Skeletal muscle satellite cell (primary cell): ENCODE measurements at regions not wholly inside any gene's neighbourhood (a gene's known extent, or its start where the extent isn't known, plus 50 kb on each side); places are given as distances from the start of the nearest gene placed in this dataset.
"Not testable (repeated sequence)": the region's sequence is repeated elsewhere in the genome, so short reads cannot be mapped to it uniquely, and the experiment has no call there.

Experiments
- H3K27me3 ChIP-seq: 2 replicates; pipeline ENCODE4 v1.7.0; 2013; ENCODE audit warnings: low read length; ENCODE audit not compliant: control insufficient read depth, insufficient read depth
- H3K36me3 ChIP-seq: 2 replicates; pipeline ENCODE4 v1.7.0; 2013; ENCODE audit warnings: mild to moderate bottlenecking, control low read depth, low read length; ENCODE audit not compliant: insufficient read depth
- H3K4me1 ChIP-seq: 2 replicates; pipeline ENCODE4 v1.7.0; 2013; ENCODE audit warnings: low read length; ENCODE audit not compliant: control insufficient read depth, insufficient read depth
- H3K4me2 ChIP-seq: 2 replicates; pipeline ENCODE4 v1.7.0; 2013; ENCODE audit warnings: mild to moderate bottlenecking, low read length
- H3K4me3 ChIP-seq: 2 replicates; pipeline ENCODE4 v1.7.0; 2013; ENCODE audit warnings: low read length
- H3K9ac ChIP-seq: 2 replicates; pipeline ENCODE4 v1.7.0; 2013; ENCODE audit warnings: mild to moderate bottlenecking, low read depth, low read length, moderate library complexity
- H3K9me3 ChIP-seq: replicated peaks from 2 replicates; pipeline ENCODE4 v1.7.0; 2013; ENCODE audit warnings: mild to moderate bottlenecking, control low read depth, low read length

DNA sequence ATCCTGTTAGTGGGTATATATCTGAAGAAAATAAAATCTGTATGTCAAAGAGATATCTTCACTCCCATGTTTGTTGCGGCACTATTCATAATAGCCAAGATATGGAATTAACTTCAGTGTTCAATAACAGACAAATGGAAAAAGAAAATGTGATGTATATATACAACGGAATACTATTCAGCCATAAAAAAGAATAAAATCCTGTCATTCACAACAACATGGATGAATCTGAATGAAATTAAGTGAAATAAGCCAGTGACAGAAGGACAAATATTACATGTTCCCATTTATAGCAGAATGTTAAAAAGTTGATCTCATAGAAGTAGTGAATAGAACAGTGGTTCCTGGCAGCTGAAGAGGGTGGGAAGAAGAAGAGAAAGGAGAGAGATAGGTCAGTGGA lies 239.1 kb upstream of the RUNX1 start:
- peaks cover 8% of the 10 kb centered on the region for H3K4me1 ChIP-seq
- H3K27me3 ChIP-seq: no peaks in the 10 kb centered on the region
- peaks cover 4% of the 10 kb centered on the region for H3K9me3 ChIP-seq
- no peaks in the 10 kb centered on the region for H3K36me3 ChIP-seq
- no peak overlapping the region for H3K4me2 ChIP-seq
- H3K9ac ChIP-seq: no peak overlapping the region
- H3K4me3 ChIP-seq: no peak overlapping the region

- Histone ChIP-seq H3K9ac (no peak overlapping the region), H3K36me3 (no peaks in the 10 kb centered on the region), H3K27me3 (no peaks in the 10 kb centered on the region), H3K4me2 (no peak overlapping the region), H3K4me1 (peaks cover 11% of the 10 kb centered on the region), H3K4me3 (no peak overlapping the region), H3K9me3 (peaks cover 4% of the 10 kb centered on the region)
These were observed 235.1 kb upstream of the RUNX1 start for GRCh38 chr21:35284199-35284598.

DNA sequence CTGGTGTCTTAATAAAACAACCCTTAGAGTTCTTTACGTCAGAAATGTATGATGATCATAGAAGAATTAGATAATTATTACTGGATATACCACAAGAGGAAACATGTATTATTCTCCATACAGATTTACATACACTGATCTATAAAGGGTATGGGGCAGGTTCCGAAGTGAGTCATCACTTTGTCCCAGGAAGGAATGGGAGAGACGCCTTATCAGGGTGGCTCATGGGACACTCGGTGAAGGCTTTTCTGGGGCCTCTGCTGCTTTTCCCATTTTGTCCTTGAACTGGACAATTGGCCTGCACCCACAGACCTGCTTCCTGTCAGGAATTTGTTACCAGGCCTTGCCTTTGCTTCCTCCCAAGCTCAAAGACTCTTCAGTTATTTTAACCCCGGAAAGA lies 233.8 kb upstream of the RUNX1 start:
- no peak overlapping the region for H3K9ac ChIP-seq
- H3K4me1 ChIP-seq: peaks cover 14% of the 10 kb centered on the region
- no peaks in the 10 kb centered on the region for H3K36me3 ChIP-seq
- no peak overlapping the region for H3K4me3 ChIP-seq
- H3K4me2 ChIP-seq: no peak overlapping the region
- peaks cover 4% of the 10 kb centered on the region for H3K9me3 ChIP-seq
- no peaks in the 10 kb centered on the region for H3K27me3 ChIP-seq

GRCh38 chr21:35281956-35282355 lies 232.9 kb upstream of the RUNX1 start:
- peaks cover 22% of the 10 kb centered on the region for H3K4me1 ChIP-seq
- H3K4me2 ChIP-seq: no peak overlapping the region
- H3K4me3 ChIP-seq: no peak overlapping the region
- H3K9me3 ChIP-seq: no peaks in the 10 kb centered on the region
- no peak overlapping the region for H3K9ac ChIP-seq
- H3K36me3 ChIP-seq: no peaks in the 10 kb centered on the region
- H3K27me3 ChIP-seq: no peaks in the 10 kb centered on the region

GRCh38 chr21:35280231-35280630 lies 231.1 kb upstream of the RUNX1 start:
- no peak overlapping the region for H3K4me3 ChIP-seq
- H3K9me3 ChIP-seq: no peaks in the 10 kb centered on the region
- H3K4me2 ChIP-seq: no peak overlapping the region
- H3K9ac ChIP-seq: no peak overlapping the region
- H3K4me1 ChIP-seq: peaks cover 25% of the 10 kb centered on the region
- H3K27me3 ChIP-seq: no peaks in the 10 kb centered on the region
- no peaks in the 10 kb centered on the region for H3K36me3 ChIP-seq

- H3K27me3 ChIP-seq: no peaks in the 10 kb centered on the region
- no peaks in the 10 kb centered on the region for H3K36me3 ChIP-seq
- no peak overlapping the region for H3K4me2 ChIP-seq
- no peak overlapping the region for H3K4me3 ChIP-seq
- H3K9me3 ChIP-seq: no peaks in the 10 kb centered on the region
- peaks cover 14% of the 10 kb centered on the region for H3K4me1 ChIP-seq
- no peak overlapping the region for H3K9ac ChIP-seq
These were observed 226.7 kb upstream of the RUNX1 start for GRCh38 chr21:35275776-35276175.

- Histone ChIP-seq H3K4me1 (peaks cover 14% of the 10 kb centered on the region), H3K4me3 (no peak overlapping the region), H3K4me2 (no peak overlapping the region), H3K27me3 (no peaks in the 10 kb centered on the region), H3K9ac (no peak overlapping the region), H3K9me3 (no peaks in the 10 kb centered on the region), H3K36me3 (no peaks in the 10 kb centered on the region)
These were observed 225.8 kb upstream of the RUNX1 start for GRCh38 chr21:35274923-35275322.

DNA sequence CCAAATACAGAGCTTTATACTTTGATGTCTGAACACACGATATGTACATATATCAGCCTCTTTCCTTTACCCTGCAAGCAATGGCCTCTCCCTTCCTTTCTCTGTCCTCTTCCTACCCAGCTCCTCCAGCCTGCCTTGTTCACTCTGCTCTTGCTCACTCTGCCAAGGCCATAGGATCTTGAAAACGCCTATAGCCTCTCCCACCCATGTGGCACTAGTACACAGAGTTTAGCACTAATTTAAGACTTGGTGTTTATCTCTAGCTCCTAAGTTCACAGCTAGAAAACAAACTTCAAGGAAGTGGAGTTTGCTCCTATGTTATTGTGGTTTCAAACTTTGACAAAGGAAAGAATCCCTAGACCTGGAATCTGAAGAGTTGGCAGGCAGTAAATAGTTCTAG lies 225.0 kb upstream of the RUNX1 start:
- H3K36me3 ChIP-seq: no peaks in the 10 kb centered on the region
- H3K27me3 ChIP-seq: no peaks in the 10 kb centered on the region
- H3K9me3 ChIP-seq: no peaks in the 10 kb centered on the region
- no peak overlapping the region for H3K4me3 ChIP-seq
- no peak overlapping the region for H3K4me2 ChIP-seq
- H3K4me1 ChIP-seq: peaks cover 14% of the 10 kb centered on the region
- H3K9ac ChIP-seq: no peak overlapping the region

- H3K4me3 ChIP-seq: no peak overlapping the region
- H3K9ac ChIP-seq: no peak overlapping the region
- H3K9me3 ChIP-seq: no peaks in the 10 kb centered on the region
- no peak overlapping the region for H3K4me2 ChIP-seq
- H3K36me3 ChIP-seq: no peaks in the 10 kb centered on the region
- no peaks in the 10 kb centered on the region for H3K27me3 ChIP-seq
- peaks cover 14% of the 10 kb centered on the region for H3K4me1 ChIP-seq
These were observed 224.2 kb upstream of the RUNX1 start for GRCh38 chr21:35273333-35273732.

DNA sequence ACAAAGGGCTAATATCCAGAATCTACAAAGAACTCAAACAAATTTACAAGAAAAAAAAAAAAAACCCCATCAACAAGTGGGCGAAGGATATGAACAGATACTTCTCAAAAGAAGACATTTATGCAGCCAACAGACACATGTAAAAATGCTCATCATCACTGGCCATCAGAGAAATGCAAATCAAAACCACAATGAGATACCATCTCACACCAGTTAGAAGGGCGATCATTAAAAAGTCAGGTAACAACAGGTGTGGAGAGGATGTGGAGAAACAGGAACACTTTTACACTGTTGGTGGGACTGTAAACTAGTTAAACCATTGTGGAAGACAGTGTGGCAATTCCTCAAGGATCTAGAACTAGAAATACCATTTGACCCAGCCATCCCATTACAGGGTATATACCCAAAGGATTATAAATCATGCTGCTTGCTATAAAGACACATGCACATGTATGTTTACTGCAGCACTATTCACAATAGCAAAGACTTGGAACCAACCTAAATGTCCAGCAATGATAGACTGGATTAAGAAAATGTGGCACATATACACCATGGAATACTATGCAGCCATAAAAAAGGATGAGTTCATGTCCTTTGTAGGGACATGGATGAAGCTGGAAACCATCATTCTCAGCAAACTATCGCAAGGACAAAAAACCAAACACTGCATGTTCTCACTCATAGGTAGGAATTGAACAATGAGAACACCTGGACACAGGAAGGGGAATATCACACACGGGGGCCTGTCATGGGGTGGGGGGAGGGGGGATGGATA lies 222.4 kb upstream of the RUNX1 start:
- H3K9ac ChIP-seq, H3K4me3 ChIP-seq, H3K36me3 ChIP-seq, H3K9me3 ChIP-seq, H3K4me1 ChIP-seq, H3K27me3 ChIP-seq, H3K4me2 ChIP-seq: not testable (repeated sequence)

DNA sequence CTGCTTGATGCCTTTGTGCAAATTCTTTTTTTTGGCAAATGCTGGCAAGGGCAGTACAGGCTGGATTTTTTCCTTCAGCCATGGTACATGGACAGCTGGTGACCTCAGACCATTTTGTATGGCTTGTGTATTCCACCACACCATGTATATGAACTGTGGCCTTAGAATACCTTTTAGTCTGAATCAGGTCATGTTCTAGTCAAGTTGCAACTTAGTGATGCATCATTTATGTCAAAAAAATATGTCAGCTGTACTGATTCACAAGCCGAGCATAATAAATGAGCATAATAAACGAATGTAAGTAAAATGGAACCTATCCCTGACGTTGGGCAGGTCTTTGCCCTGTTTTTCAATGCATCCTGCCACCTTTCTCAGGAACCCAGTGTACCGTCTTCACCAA lies 219.7 kb upstream of the RUNX1 start:
- no peak overlapping the region for H3K4me2 ChIP-seq
- H3K27me3 ChIP-seq: no peaks in the 10 kb centered on the region
- H3K36me3 ChIP-seq: no peaks in the 10 kb centered on the region
- no peak overlapping the region for H3K4me3 ChIP-seq
- H3K9ac ChIP-seq: no peak overlapping the region
- peaks cover 19% of the 10 kb centered on the region for H3K4me1 ChIP-seq
- no peaks in the 10 kb centered on the region for H3K9me3 ChIP-seq

- Histone ChIP-seq H3K4me3 (no peak overlapping the region), H3K9ac (no peak overlapping the region), H3K4me1 (peaks cover 19% of the 10 kb centered on the region), H3K27me3 (no peaks in the 10 kb centered on the region), H3K36me3 (no peaks in the 10 kb centered on the region), H3K4me2 (no peak overlapping the region), H3K9me3 (no peaks in the 10 kb centered on the region)
These were observed 219.2 kb upstream of the RUNX1 start for GRCh38 chr21:35268261-35268660.
